Keratinocyte (primary cell): ENCODE measurements at regions not wholly inside any gene's neighbourhood (a gene's known extent, or its start where the extent isn't known, plus 50 kb on each side); places are given as distances from the start of the nearest gene placed in this dataset.

Source experiments
- EZH2 ChIP-seq: IDR thresholded peaks from one replicate; pipeline ENCODE4 v1.6.1; 2012; ENCODE audit warnings: inconsistent platforms, mild to moderate bottlenecking, low read length, moderate library complexity
- TF ChIP-seq, protein P1 (sequence below), 3 experiments: IDR thresholded peaks in 1 of 3; conservative IDR thresholded peaks in 1 of 3; optimal IDR thresholded peaks in 1 of 3; 2 replicates in 2 of 3; 3 replicates in 1 of 3; pipeline versions ENCODE3 to v1.5.1; 2011; ENCODE audit warnings: low read length in 3 of 3, mild to moderate bottlenecking in 3 of 3, moderate library complexity in 2 of 3, control low read depth in 1 of 3, inconsistent platforms in 1 of 3; ENCODE audit not compliant: insufficient read depth in 2 of 3; ENCODE audit errors: extremely low read depth in 1 of 3

GRCh38 chr4:127445471-127445870 is 187.3 kb upstream of the INTU start:
- TF ChIP-seq, protein P1, sequence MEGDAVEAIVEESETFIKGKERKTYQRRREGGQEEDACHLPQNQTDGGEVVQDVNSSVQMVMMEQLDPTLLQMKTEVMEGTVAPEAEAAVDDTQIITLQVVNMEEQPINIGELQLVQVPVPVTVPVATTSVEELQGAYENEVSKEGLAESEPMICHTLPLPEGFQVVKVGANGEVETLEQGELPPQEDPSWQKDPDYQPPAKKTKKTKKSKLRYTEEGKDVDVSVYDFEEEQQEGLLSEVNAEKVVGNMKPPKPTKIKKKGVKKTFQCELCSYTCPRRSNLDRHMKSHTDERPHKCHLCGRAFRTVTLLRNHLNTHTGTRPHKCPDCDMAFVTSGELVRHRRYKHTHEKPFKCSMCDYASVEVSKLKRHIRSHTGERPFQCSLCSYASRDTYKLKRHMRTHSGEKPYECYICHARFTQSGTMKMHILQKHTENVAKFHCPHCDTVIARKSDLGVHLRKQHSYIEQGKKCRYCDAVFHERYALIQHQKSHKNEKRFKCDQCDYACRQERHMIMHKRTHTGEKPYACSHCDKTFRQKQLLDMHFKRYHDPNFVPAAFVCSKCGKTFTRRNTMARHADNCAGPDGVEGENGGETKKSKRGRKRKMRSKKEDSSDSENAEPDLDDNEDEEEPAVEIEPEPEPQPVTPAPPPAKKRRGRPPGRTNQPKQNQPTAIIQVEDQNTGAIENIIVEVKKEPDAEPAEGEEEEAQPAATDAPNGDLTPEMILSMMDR (optimal IDR thresholded peaks at IDR 0.05 in 1 of 3, IDR thresholded peaks at IDR 0.05 in 1 of 3, conservative IDR thresholded peaks at IDR 0.05 in 1 of 3; ENCODE audit: extremely low read depth in 1 of 3, insufficient read depth in 2 of 3, low read length in 3 of 3): no peak
- no peak for TF ChIP-seq EZH2
